GM12892 (cell line): ENCODE measurements at regions not wholly inside any gene's neighbourhood (a gene's known extent, or its start where the extent isn't known, plus 50 kb on each side); places are given as distances from the start of the nearest gene placed in this dataset.

Experiments used
- POLR2A ChIP-seq: IDR thresholded peaks from 2 replicates; pipeline ENCODE4 v1.6.1; 2011; ENCODE audit warnings: low read depth, low read length, control low read depth
- TAF1 ChIP-seq: IDR thresholded peaks from 2 replicates; pipeline ENCODE4 v1.6.1; 2011; ENCODE audit warnings: low read depth, mild to moderate bottlenecking, control low read depth, low read length, borderline replicate concordance

DNA sequence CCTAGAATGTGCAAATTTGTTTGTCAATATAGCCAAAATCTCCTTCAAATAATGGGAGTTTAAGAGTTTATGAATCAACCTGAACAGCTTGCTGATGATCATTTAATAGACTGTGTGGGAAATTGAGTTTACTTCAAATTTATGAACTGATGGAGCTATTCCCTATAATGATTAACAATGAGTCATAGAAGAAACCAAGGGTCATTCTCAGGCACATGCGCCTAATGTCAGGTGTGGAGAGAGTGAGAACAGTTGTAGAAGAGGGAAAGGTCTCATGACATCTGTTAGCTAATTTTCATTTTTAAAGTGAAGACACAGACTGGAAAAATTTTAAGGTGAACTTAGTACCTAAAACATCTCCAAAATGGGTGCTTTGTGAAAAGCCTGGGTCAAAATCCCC, 191.8 kb downstream of the BMP4 start:
- TF ChIP-seq POLR2A, result no peak
- no peak for TF ChIP-seq TAF1
